ENCODE measurements at regions not wholly inside any gene's neighbourhood (a gene's known extent, or its start where the extent isn't known, plus 50 kb on each side); places are given as distances from the start of the nearest gene placed in this dataset.

GRCh38 chr6:76441875-76442274, 369.4 kb upstream of the IMPG1 start:
- Mint-ChIP-seq H3K36me3 (ENCODE audit: low read depth) (no peaks in the 10 kb centered on the region), H3K27me3 (ENCODE audit: low read depth) (no peaks in the 10 kb centered on the region), H3K9me3 (no peaks in the 10 kb centered on the region), H3K4me3 (no peak overlapping the region), H3K27ac (ENCODE audit: unreplicated experiment) (no peak overlapping the region), H3K4me1 (no peaks in the 10 kb centered on the region)
- TF ChIP-seq CTCF (conservative IDR thresholded peaks at IDR 0.05), result no peak
- DNase-seq (ENCODE audit: low read depth, low spot score), result no peak

- Mint-ChIP-seq H3K4me3 (no peak overlapping the region), H3K27me3 (ENCODE audit: low read depth) (no peaks in the 10 kb centered on the region), H3K36me3 (ENCODE audit: low read depth) (no peaks in the 10 kb centered on the region), H3K27ac (ENCODE audit: unreplicated experiment) (no peak overlapping the region), H3K4me1 (no peaks in the 10 kb centered on the region), H3K9me3 (no peaks in the 10 kb centered on the region)
- no peak for TF ChIP-seq CTCF (conservative IDR thresholded peaks at IDR 0.05)
- no peak for DNase-seq (ENCODE audit: low read depth, low spot score)
Measured at GRCh38 chr6:76439811-76440210, 367.3 kb upstream of the IMPG1 start.

GRCh38 chr6:76438768-76439167, 366.3 kb upstream of the IMPG1 start:
- H3K4me1 Mint-ChIP-seq, result no peaks in the 10 kb centered on the region
- H3K36me3 Mint-ChIP-seq (ENCODE audit: low read depth), result no peaks in the 10 kb centered on the region
- H3K4me3 Mint-ChIP-seq, result no peak overlapping the region
- H3K27me3 Mint-ChIP-seq (ENCODE audit: low read depth), result no peaks in the 10 kb centered on the region
- no peaks in the 10 kb centered on the region for H3K9me3 Mint-ChIP-seq
- no peak overlapping the region for H3K27ac Mint-ChIP-seq (ENCODE audit: unreplicated experiment)
- DNase-seq (ENCODE audit: low read depth, low spot score), result no peak
- TF ChIP-seq CTCF (conservative IDR thresholded peaks at IDR 0.05), result no peak

- H3K27me3 Mint-ChIP-seq (ENCODE audit: low read depth), result no peaks in the 10 kb centered on the region
- DNase-seq (ENCODE audit: low read depth, low spot score), result no peak
- H3K9me3 Mint-ChIP-seq, result no peaks in the 10 kb centered on the region
- no peak overlapping the region for H3K27ac Mint-ChIP-seq (ENCODE audit: unreplicated experiment)
- no peaks in the 10 kb centered on the region for H3K36me3 Mint-ChIP-seq (ENCODE audit: low read depth)
- H3K4me3 Mint-ChIP-seq, result no peak overlapping the region
- no peaks in the 10 kb centered on the region for H3K4me1 Mint-ChIP-seq
- no peak for TF ChIP-seq CTCF (conservative IDR thresholded peaks at IDR 0.05)
Measured at GRCh38 chr6:76435174-76435573, 362.7 kb upstream of the IMPG1 start.

GRCh38 chr6:76422511-76423213, 350.2 kb upstream of the IMPG1 start:
- DNase-seq (ENCODE audit: low read depth, low spot score), result no peak
- H3K4me3 Mint-ChIP-seq, result no peak overlapping the region
- no peaks in the 10 kb centered on the region for H3K4me1 Mint-ChIP-seq
- no peaks in the 10 kb centered on the region for H3K36me3 Mint-ChIP-seq (ENCODE audit: low read depth)
- H3K9me3 Mint-ChIP-seq, result peaks cover 3% of the 10 kb centered on the region
- no peak overlapping the region for H3K27ac Mint-ChIP-seq (ENCODE audit: unreplicated experiment)
- no peak for TF ChIP-seq CTCF (conservative IDR thresholded peaks at IDR 0.05)
- peaks cover 2% of the 10 kb centered on the region for H3K27me3 Mint-ChIP-seq (ENCODE audit: low read depth)

All from neural crest cell (in vitro differentiated cells).